HG02938 (cell line): ENCODE measurements at regions not wholly inside any gene's neighbourhood (a gene's known extent, or its start where the extent isn't known, plus 50 kb on each side); places are given as distances from the start of the nearest gene placed in this dataset.

Source experiments
- ATAC-seq: cut with Tn5 transposase; IDR thresholded peaks from one replicate; pipeline ENCODE4 v1.9.1; 2021; ENCODE audit warnings: mild to moderate bottlenecking, moderate library complexity; ENCODE audit not compliant: unreplicated experiment

DNA sequence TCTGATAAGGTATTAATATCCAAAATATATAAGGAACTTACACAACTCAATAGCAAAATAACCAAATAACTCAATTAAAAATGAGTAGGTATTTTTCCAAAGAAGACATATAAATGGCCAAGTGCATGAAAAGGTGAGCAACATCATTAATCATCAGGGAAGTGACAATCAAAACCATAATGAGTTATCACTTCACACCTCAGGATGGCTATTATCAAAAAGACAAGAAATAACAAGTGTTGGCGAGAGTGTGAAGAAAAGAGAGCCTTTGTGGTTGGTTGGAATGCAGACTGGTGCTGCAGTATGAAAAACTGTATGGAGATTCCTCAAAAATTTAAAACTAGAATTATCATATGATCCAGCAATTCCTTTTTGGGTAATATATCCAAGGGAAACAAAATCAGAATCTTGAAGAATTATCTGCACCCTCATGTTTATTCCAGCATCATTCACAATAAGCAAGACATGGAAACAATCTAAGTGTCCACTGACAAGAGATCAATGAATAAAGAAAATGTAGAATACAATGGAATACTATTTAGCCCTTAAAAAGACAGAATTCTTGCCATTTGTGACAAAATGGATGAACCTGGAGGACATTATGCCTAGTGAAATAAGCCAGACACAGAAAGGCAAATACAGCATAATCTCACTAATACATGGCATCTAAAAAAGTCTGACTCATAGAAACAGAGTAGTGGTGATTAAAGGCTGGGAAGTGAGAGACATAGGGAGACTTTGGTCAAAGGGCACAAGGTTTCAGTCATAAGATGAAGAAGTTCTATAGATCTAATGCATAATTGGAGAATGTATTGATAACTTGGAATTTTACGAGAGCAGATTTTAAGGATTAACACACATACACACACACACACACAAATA, 175.6 kb downstream of the FOXA2 start:
- no peak for ATAC-seq

DNA sequence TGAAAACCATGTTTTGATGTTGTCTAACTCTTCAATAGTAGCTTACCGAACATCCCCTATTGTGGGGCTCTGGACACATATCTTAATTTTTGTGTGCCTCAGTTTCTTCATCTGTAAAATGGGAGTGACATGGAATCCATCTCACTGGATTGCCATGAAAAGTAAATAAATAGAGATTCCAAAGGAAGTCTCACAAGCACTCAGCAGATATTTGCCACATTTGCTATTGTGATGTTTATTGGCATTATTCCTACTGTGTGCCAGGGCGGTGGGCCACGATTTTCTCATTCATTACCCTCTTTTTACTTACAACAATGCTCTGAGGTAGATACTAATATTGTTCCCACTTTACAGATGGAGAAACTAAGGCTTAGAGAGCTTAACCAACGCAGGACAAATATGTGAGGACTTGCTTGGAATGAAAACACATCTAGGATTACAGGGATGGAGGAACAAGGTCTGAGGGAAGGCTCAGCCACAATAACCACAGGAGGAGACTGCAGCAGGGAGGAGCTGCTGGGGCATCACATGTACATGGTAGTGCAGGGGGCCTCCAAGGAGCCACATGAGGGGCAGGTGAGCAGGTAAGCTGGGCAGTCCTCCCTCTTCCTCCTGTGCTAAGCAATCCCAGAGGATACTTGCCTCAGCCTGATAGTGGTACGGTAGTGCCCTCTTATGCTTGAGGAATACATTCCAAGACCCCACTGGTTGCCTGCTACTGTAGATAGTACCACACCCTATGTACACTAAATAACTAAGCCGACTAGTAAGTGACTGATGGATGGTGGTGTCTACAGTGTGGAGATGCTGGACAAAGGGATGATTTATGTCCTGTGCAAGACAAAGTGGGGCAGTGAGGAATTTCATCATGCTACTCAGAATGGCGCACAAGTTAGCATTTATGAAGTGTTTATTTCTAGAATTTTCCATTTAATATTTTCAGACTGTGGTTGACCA, 176.9 kb downstream of the FOXA2 start:
- no peak for ATAC-seq

DNA sequence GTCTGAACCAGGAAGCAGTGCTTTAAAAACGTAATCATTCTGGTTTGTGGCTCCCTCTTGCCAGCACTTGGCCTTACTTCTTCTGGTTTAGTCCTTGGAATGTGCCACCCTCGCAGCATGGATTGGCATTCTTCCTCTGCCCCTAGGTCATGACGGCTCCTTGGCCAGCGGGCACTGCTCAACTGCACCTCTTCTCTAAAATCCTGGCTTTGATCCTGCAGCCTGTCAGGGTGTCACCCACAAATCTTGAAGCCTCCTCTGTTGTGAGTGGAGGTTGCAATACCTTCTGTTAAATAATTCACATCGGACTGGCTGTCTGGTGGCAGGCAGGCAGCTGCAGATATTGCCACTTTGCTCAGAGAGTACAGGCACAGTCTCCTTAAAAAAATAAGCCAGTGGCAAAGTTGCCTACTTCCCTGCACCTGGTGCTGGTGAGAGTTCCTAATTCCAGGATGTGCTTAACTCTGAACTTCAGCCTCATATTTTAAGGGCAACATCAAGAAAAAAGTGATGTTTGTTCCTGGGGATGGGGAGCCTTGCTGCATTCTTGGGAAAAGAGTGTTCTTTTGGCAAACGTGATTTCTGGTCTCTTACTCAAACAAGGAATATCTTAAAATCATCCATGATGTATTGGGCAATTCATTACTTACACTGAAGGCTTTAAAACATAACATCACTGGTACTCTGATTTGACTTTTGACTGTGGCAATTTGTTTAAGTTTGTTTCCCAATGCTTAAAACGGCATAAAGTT, 179.8 kb downstream of the FOXA2 start:
- no peak for ATAC-seq

DNA sequence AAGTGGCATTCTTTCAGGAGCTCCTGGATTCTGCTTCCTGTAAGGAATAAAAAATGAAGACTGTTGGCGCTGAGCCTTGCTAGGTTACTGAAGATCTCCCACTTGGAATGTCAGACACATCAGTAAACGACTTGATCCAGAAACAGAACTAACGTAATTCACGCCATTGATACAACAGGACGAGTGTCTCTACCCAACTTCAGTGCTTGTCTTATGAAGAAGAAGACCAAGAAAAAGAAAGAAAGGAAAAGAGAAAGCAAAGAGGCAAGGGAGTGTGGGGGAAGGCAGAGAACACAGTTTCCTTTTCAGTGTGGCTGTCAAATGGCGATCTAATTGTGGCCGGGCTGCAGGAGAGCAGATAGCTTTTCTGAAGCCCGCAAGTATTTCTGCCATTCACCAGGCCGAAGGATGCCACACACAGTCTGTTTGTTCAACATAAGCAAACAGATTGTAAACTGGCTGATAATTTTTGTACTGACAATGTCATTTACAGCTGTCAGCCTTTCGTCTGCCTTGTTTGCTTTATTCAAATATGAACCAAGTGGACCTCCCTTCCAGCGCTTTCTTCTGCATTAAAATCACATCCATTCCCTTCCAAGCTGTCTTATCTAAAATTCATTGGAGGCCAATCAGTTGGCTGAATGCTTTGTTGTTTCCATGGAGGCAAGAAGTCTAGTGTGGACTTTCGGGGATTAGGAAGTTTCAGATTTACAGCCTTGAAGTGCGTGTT, 180.6 kb downstream of the FOXA2 start:
- no peak for ATAC-seq

- no peak for ATAC-seq
Measured at GRCh38 chr20:22403022-22403631, 181.2 kb downstream of the FOXA2 start.

- no peak for ATAC-seq
Measured at GRCh38 chr20:22402550-22402949, 181.8 kb downstream of the FOXA2 start.

DNA sequence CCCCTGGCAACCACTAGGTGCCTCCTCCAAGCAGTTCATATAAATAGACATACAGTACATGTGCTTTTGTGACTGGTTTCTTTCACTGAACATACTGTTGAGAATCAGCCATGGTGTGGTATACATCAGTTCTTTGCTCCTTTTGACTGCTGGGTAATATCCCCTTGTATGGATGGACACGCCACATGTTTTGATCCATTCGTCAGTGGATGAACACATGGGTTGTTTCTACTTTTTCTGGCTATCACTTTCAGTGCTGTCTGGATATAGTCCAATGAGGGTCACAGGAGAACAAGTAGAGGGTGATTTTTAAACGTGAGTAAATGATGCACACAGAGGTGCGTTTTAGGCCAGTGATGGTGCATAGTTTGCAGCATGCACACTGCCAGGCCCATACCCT, 183.9 kb downstream of the FOXA2 start:
- ATAC-seq: no peak

- no peak for ATAC-seq
Measured at GRCh38 chr20:22394583-22394982, 189.8 kb downstream of the FOXA2 start.

DNA sequence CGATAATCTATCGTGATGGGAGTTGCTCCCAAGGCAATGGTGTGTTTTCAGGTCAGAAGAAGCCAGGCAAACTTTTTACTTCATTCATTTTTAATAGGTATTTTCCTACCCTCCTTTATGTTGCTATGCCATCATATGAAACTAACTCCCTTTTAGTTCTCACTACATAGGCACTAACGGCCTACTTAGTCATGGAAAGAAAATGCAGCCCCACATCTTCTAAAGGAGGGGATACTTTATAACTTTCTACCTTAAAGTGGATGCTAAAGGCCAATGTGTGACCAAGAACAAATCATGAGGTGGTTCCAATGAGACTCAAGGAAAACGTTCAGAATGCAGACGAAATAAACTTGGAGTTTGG, 193.8 kb downstream of the FOXA2 start:
- no peak for ATAC-seq

GRCh38 chr20:22389836-22390542, 194.4 kb downstream of the FOXA2 start:
- no peak for ATAC-seq

DNA sequence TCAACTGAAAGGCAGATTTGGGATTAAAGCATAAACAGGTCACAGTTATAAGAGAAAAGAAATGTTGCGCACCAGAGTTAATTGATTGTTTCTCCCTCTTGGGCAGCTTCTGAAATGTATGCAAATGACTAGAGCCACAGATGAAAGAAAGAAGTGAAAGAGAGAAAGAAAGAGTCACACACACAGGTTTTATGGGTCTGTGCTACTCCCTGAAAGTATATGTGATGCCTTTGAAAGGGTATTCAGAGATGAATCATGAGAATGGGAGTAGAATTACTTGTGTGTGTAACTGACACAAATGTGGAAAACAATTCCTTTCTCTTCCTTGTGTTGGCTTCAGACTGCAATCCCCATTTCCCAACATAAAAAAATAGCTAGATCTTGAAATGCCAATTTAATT, 196.9 kb downstream of the FOXA2 start:
- ATAC-seq: no peak

- no peak for ATAC-seq
Measured at GRCh38 chr20:22386306-22386623, 198.1 kb downstream of the FOXA2 start.

DNA sequence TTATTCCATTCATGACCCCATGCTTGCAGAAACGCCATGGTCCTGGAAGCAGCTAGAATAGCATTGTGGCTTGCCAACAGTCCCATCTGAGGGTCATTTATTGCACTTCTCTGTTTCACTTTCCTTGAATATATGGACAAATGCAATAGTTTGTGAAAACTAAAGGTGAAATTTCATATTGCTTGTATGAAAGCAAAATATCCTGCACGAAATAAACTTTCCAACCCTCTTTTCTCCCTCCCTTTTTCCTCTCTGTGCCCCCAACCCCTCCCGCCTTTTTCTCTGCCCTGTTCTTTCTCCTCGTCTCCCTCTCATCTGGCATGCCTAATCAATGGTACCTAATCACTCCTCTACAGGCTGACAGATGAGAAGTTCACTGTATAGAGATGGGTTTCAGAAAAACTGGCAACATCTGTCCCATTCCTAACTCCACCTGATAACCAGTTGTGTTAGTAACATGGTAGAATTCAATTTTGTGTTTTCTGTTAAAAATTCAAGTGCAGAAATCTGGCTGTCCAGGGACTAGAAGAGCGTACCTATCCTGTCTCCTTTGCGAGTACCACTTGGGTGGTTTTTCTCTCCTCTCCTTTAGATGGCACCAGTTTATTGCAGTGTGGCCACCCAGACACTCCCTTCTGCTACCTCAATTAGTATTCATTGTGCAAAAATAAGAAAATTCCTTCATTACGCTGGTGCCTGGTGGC, 198.6 kb downstream of the FOXA2 start:
- ATAC-seq: no peak

- no peak for ATAC-seq
Measured at GRCh38 chr20:22384978-22385377, 199.4 kb downstream of the FOXA2 start.

- no peak for ATAC-seq
Measured at GRCh38 chr20:22383156-22383555, 201.2 kb downstream of the FOXA2 start.

DNA sequence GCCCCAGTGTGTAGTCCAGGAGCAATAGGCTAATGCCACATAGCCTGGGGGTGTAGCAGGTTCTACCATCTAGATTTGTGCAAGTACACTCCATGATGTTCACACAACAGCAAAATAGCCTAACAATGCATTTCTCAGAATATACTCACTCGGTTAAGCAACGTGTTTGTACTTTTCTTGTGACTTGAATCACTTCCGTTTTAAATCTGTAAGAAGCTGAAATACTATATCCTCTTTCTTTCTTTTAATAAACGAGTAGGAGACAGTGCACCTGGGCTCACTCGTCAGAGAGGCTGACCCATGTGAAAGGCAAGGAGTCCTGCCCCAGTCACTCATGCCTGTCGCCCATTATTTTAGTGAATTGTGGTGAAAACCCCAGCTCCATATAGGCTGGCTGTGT, 201.6 kb downstream of the FOXA2 start:
- no peak for ATAC-seq

GRCh38 chr20:22381812-22382416, 202.5 kb downstream of the FOXA2 start:
- no peak for ATAC-seq

- no peak for ATAC-seq
Measured at GRCh38 chr20:22379472-22379871, 204.9 kb downstream of the FOXA2 start.
